A549 (cell line): ENCODE measurements at regions not wholly inside any gene's neighbourhood (a gene's known extent, or its start where the extent isn't known, plus 50 kb on each side); places are given as distances from the start of the nearest gene placed in this dataset.

Experiments
- ATAC-seq, 2 experiments: fragments of 200-7000 bp in 1 of 2; fragments of >200 bp in 1 of 2; cut with Nextera tagmentation in 1 of 2; cut with Tn5 transposase in 1 of 2; 3 replicates each; pipeline versions ENCODE4 v1.8.0 to v1.9.1; 2018 to 2020; ENCODE audit warnings: mild to moderate bottlenecking in 1 of 2, moderate library complexity in 1 of 2
- CTCF ChIA-PET: fragments of 300-600 bp; sonication (Branson Sonifier 250); formaldehyde crosslinking; extraction: SDS; loops from one replicate; lab custom pipeline; 2021; ENCODE audit warnings: antibody characterized with exemption, inconsistent platforms; lab: Yijun Ruan, JAX
- POLR2A ChIA-PET: fragments of 350-600 bp; formaldehyde crosslinking; extraction: SDS; loops from one replicate; lab custom pipeline; 2021; ENCODE audit warnings: antibody characterized with exemption, inconsistent platforms; lab: Yijun Ruan, JAX
- DNase-seq, 2 experiments: peaks; one replicate each; pipeline versions ENCODE4 v3.0.0 to v3.0.0-alpha.2; 2011 to 2016; ENCODE audit warnings: low read depth in 1 of 2, low spot score in 1 of 2
- FAIRE-seq: peaks from 2 replicates; lab custom pipeline; 2011; peaks lifted over from hg19 to GRCh38; lab: Jason Lieb, UNC
- H3K27ac ChIP-seq, 2 experiments: fragments of >200 bp; sonication (Bioruptor Twin); formaldehyde crosslinking; 3 replicates each; pipeline ENCODE4 v1.5.1; 2016 to 2017
- H3K4me1 ChIP-seq: fragments of >200 bp; sonication (Bioruptor Twin); formaldehyde crosslinking; 3 replicates; pipeline ENCODE4 v1.6.1; 2016
- H3K4me2 ChIP-seq: fragments of >200 bp; sonication (Bioruptor Twin); formaldehyde crosslinking; 3 replicates; pipeline ENCODE4 v1.6.1; 2016
- H3K4me3 ChIP-seq: fragments of >200 bp; sonication (Bioruptor Twin); formaldehyde crosslinking; 3 replicates; pipeline ENCODE4 v1.5.1; 2016
- H3K9me3 ChIP-seq: fragments of >200 bp; sonication (Bioruptor Twin); formaldehyde crosslinking; 3 replicates; pipeline ENCODE4 v1.6.1; 2016
- ATOH8 ChIP-seq: fragments of 250-450 bp; sonication (Bioruptor Pico); IDR thresholded peaks from 2 replicates; pipeline ENCODE4 v1.5.0; 2020; ENCODE audit warnings: low read depth, mild to moderate bottlenecking, moderate library complexity
- CBX2 ChIP-seq: fragments of 200-600 bp; sonication (generic); IDR thresholded peaks from 2 replicates; pipeline ENCODE4 v1.6.1; 2016; ENCODE audit warnings: low read depth, mild to moderate bottlenecking, borderline replicate concordance
- CBX8 ChIP-seq: fragments of 200-600 bp; sonication (generic); IDR thresholded peaks from 2 replicates; pipeline ENCODE4 v1.6.1; 2016
- CEBPB ChIP-seq, 2 experiments: fragments of >200 bp in 1 of 2; sonication (Bioruptor Twin) in 1 of 2; formaldehyde crosslinking in 1 of 2; IDR thresholded peaks; 2 replicates each; pipeline ENCODE4 v1.6.1; 2012 to 2016
- CHD4 ChIP-seq: fragments of 200-600 bp; sonication (generic); IDR thresholded peaks from 2 replicates; pipeline ENCODE4 v1.6.1; 2016; ENCODE audit warnings: antibody characterized with exemption, mild to moderate bottlenecking, borderline replicate concordance
- ESRRA ChIP-seq: fragments of 150-350 bp; IDR thresholded peaks from 2 replicates; pipeline ENCODE4 v1.6.1; 2014; ENCODE audit warnings: mild to moderate bottlenecking, low read length, borderline replicate concordance
- FOSB ChIP-seq: fragments of 250-450 bp; sonication (Bioruptor Pico); IDR thresholded peaks from 2 replicates; pipeline ENCODE4 v1.5.0; 2020; ENCODE audit warnings: mild to moderate bottlenecking, moderate library complexity
- FOXS1 ChIP-seq: fragments of 250-450 bp; sonication (Bioruptor Pico); IDR thresholded peaks from 2 replicates; pipeline ENCODE4 v1.5.0; 2020; ENCODE audit warnings: mild to moderate bottlenecking, moderate library complexity
- HDAC2 ChIP-seq: fragments of 200-600 bp; sonication (generic); IDR thresholded peaks from 2 replicates; pipeline ENCODE4 v1.6.1; 2016
- HEYL ChIP-seq: fragments of 250-450 bp; sonication (Bioruptor Pico); IDR thresholded peaks from 2 replicates; pipeline ENCODE4 v1.8.0; 2021; ENCODE audit warnings: mild to moderate bottlenecking, moderate library complexity
- HMGXB4 ChIP-seq: fragments of 250-450 bp; sonication (Bioruptor Pico); IDR thresholded peaks from 2 replicates; pipeline ENCODE4 v1.5.0; 2021; ENCODE audit warnings: mild to moderate bottlenecking, moderate library complexity, borderline replicate concordance
- HOXA7 ChIP-seq: fragments of 250-450 bp; sonication (Bioruptor Pico); IDR thresholded peaks from 2 replicates; pipeline ENCODE4 v1.5.0; 2020; ENCODE audit warnings: mild to moderate bottlenecking, moderate library complexity
- HOXB5 ChIP-seq: fragments of 250-450 bp; sonication (Bioruptor Pico); IDR thresholded peaks from 2 replicates; pipeline ENCODE4 v1.5.0; 2020; ENCODE audit warnings: mild to moderate bottlenecking, moderate library complexity
- JUNB ChIP-seq: fragments of >200 bp; sonication (Bioruptor Twin); formaldehyde crosslinking; IDR thresholded peaks from 2 replicates; pipeline ENCODE4 v1.6.1; 2016
- KDM1A ChIP-seq: fragments of 200-600 bp; sonication (generic); IDR thresholded peaks from 2 replicates; pipeline ENCODE4 v1.6.1; 2016; ENCODE audit warnings: low read depth, mild to moderate bottlenecking
- KDM5A ChIP-seq: fragments of 200-600 bp; sonication (generic); IDR thresholded peaks from 2 replicates; pipeline ENCODE4 v1.6.1; 2016; ENCODE audit warnings: antibody characterized with exemption, mild to moderate bottlenecking
- PHF8 ChIP-seq: fragments of 200-600 bp; sonication (generic); IDR thresholded peaks from 2 replicates; pipeline ENCODE4 v1.6.1; 2016; ENCODE audit warnings: low read depth, mild to moderate bottlenecking, antibody characterized with exemption, moderate library complexity, borderline replicate concordance
- POLR2A ChIP-seq: IDR thresholded peaks from 2 replicates; pipeline ENCODE4 v1.6.1; 2012; ENCODE audit warnings: mild to moderate bottlenecking, low read length
- RARB ChIP-seq: fragments of 250-450 bp; sonication (Bioruptor Pico); IDR thresholded peaks from 2 replicates; pipeline ENCODE4 v1.8.0; 2021; ENCODE audit warnings: mild to moderate bottlenecking, moderate library complexity
- REST ChIP-seq: fragments of 200-600 bp; sonication (generic); IDR thresholded peaks from 2 replicates; pipeline ENCODE4 v1.6.1; 2016; ENCODE audit warnings: antibody characterized with exemption, mild to moderate bottlenecking, moderate library complexity
- RNF2 ChIP-seq: fragments of 200-600 bp; sonication (generic); IDR thresholded peaks from 2 replicates; pipeline ENCODE4 v1.6.1; 2016; ENCODE audit warnings: low read depth, mild to moderate bottlenecking, antibody characterized with exemption, moderate library complexity, borderline replicate concordance
- ZC3H11A ChIP-seq: fragments of 450-650 bp; IDR thresholded peaks from 2 replicates; pipeline ENCODE4 v1.6.1; 2014; ENCODE audit warnings: antibody characterized with exemption, mild to moderate bottlenecking
- ZFP36 ChIP-seq: fragments of 450-650 bp; IDR thresholded peaks from 2 replicates; pipeline ENCODE4 v1.6.1; 2014; ENCODE audit warnings: borderline replicate concordance; ENCODE audit not compliant: partially characterized antibody
- WGBS: methylation state at CpG from one replicate; pipeline ENCODE4 v1.1.6; 2017; ENCODE audit errors: missing lambda C conversion rate; 5-methylcytosine and 5-hydroxymethylcytosine counted together
- TF ChIP-seq, protein P1 (sequence below): IDR thresholded peaks from 2 replicates; pipeline ENCODE4 v1.6.1; 2012; ENCODE audit warnings: low read depth, borderline replicate concordance

DNA sequence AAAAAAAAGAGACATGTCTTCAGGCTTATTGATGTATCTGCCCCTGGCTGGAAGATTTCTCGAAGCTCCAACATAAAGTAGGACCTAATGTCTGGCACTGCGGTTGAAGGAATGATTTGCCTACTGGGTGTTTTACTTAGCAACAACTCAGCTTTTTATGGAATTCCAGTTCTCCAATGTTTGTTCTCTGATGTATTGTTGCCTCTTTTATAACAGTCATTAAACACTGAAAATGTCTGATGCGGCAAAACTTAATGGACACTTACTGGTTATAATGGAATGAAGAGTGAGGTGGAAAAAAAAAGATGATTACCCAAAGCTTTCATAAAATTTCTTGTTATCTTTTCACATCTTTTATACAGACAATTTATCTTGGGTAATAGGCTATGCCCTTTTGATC is 75.6 kb upstream of the ZFP42 start:
- TF ChIP-seq RARB, result no peak
- TF ChIP-seq CBX8, result no peak
- no peak for TF ChIP-seq CEBPB (IDR thresholded peaks at IDR 0.05)
- no peak for TF ChIP-seq JUNB
- TF ChIP-seq HDAC2, result no peak
- no peak for TF ChIP-seq HMGXB4 (CRISPR knock-in tag)
- TF ChIP-seq ZFP36, result no peak
- TF ChIP-seq REST, result no peak
- no peak for TF ChIP-seq RNF2
- TF ChIP-seq, protein P1, sequence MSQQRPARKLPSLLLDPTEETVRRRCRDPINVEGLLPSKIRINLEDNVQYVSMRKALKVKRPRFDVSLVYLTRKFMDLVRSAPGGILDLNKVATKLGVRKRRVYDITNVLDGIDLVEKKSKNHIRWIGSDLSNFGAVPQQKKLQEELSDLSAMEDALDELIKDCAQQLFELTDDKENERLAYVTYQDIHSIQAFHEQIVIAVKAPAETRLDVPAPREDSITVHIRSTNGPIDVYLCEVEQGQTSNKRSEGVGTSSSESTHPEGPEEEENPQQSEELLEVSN, result no peak
- no peak for TF ChIP-seq ESRRA
- TF ChIP-seq FOSB (CRISPR knock-in tag), result no peak
- TF ChIP-seq FOXS1, result no peak
- TF ChIP-seq POLR2A, result no peak
- TF ChIP-seq CHD4, result no peak
- TF ChIP-seq ZC3H11A, result no peak
- no peak for TF ChIP-seq CBX2
- no peak for TF ChIP-seq ATOH8
- no peak for TF ChIP-seq HOXA7 (CRISPR knock-in tag)
- TF ChIP-seq HOXB5, result no peak
- TF ChIP-seq, all 56 proteins: peak for 0
- DNase-seq (no peak), FAIRE-seq (no peak), ATAC-seq (no peak)
- Histone ChIP-seq H3K4me2 (no peak overlapping the region), H3K27ac (no peak overlapping the region), H3K9me3 (no peaks in the 10 kb centered on the region), H3K4me3 (no peak overlapping the region), H3K4me1 (no peaks in the 10 kb centered on the region)
- WGBS, result 85% methylated on average over 3 of the region's 3 CpGs
- CTCF ChIA-PET, result no interaction called here
- POLR2A ChIA-PET, result no interaction called here

DNA sequence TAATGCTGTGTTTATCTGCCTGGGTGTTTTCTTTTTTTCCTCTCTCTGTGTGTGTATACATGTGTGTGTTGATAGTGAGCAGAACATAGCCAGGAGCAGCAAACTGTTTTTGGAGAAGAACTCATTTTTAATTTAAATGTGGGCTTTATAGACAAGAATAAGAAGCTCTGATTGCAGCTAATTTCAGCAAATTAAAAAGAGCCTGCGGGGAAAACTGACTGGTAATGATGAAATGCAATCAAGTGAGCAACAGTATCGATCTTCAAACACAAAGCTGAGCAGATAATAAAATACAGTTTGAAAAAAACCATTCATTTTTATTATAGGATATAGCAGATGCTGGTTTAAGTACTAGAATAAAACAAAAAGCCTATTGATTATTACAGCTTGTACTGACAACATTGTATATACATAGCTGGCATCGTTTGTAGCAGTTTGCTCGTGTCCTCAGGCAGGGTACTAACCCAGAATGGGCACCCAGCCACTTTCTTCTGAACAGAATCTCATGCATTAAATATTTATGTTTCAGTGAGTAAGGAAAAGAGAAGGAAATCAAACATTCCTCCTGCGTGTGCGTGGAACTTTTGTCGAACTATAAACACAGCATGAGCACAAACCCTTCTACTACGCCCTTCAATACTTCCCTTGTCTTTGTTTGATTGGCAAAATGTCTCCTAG is 73.5 kb upstream of the ZFP42 start:
- no peak for FAIRE-seq
- DNase-seq, result no peak
- no peak overlapping the region for H3K4me2 ChIP-seq
- POLR2A ChIA-PET, result no interaction called here
- H3K27ac ChIP-seq, result no peak overlapping the region
- H3K4me3 ChIP-seq, result no peak overlapping the region
- CTCF ChIA-PET, result no interaction called here
- no peaks in the 10 kb centered on the region for H3K9me3 ChIP-seq
- 58% methylated on average over 8 of the region's 8 CpGs for WGBS
- TF ChIP-seq KDM1A, result no peak
- no peak for TF ChIP-seq HEYL
- no peak for TF ChIP-seq KDM5A
- no peak for TF ChIP-seq PHF8
- no peak for ATAC-seq
- no peaks in the 10 kb centered on the region for H3K4me1 ChIP-seq
